GM10266 (cell line): ENCODE measurements at regions not wholly inside any gene's neighbourhood (a gene's known extent, or its start where the extent isn't known, plus 50 kb on each side); places are given as distances from the start of the nearest gene placed in this dataset.

Experiments
- DNase-seq: peaks from one replicate; pipeline ENCODE4 v3.0.0; 2012; ENCODE audit errors: extremely low spot score
- CTCF ChIP-seq: IDR thresholded peaks from 2 replicates; pipeline ENCODE4 v1.5.1; 2012; ENCODE audit warnings: mild to moderate bottlenecking, low read depth; ENCODE audit not compliant: control insufficient read depth, insufficient read depth; ENCODE audit errors: missing control alignments

GRCh38 chr7:8932751-8933150, 499.3 kb downstream of the NXPH1 start:
- no peak for DNase-seq
- TF ChIP-seq CTCF: no peak

GRCh38 chr7:8937204-8937603, 503.8 kb downstream of the NXPH1 start:
- DNase-seq: no peak
- TF ChIP-seq CTCF: no peak

- no peak for DNase-seq
- no peak for TF ChIP-seq CTCF
These were observed 504.8 kb downstream of the NXPH1 start for GRCh38 chr7:8938044-8938805.

- no peak for TF ChIP-seq CTCF
- DNase-seq: no peak
These were observed 506.0 kb downstream of the NXPH1 start for GRCh38 chr7:8939446-8939845.

- no peak for DNase-seq
- TF ChIP-seq CTCF: no peak
These were observed 530.3 kb downstream of the NXPH1 start for GRCh38 chr7:8963722-8964121.

GRCh38 chr7:8965177-8965576, 531.8 kb downstream of the NXPH1 start:
- no peak for DNase-seq
- TF ChIP-seq CTCF: no peak

- no peak for DNase-seq
- no peak for TF ChIP-seq CTCF
These were observed 540.2 kb downstream of the NXPH1 start for GRCh38 chr7:8973601-8974000.
